ENCODE measurements at regions not wholly inside any gene's neighbourhood (a gene's known extent, or its start where the extent isn't known, plus 50 kb on each side); places are given as distances from the start of the nearest gene placed in this dataset.

GRCh38 chr5:111676926-111677415 is 80.0 kb downstream of the NREP start:
- DNase-seq, result no peak

DNA sequence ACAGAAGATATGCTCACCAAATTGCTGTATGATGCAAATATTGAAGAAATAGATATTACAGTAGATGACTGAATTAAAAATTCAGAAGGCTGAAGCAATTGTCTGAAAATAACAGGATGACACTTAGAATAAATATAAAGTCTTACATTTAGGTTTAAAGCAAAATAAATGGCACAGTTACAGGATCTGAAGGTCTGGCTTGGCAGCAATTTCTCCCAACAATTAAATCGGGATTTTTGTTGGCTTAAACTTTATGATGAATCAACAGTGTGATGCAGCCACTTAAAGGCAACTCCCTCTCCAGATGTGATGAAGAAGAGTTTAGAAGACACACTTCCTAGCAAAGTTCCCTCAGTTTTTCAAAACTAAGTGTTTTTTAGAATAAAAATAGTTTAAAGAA is 80.5 kb downstream of the NREP start:
- DNase-seq, result no peak

- no peak for DNase-seq
Observed at GRCh38 chr5:111675201-111675934, 81.6 kb downstream of the NREP start.

GRCh38 chr5:111673891-111674626 is 82.9 kb downstream of the NREP start:
- no peak for DNase-seq

- DNase-seq, result no peak
Observed at GRCh38 chr5:111672099-111672498, 84.9 kb downstream of the NREP start.

- DNase-seq, result no peak
Observed at GRCh38 chr5:111670826-111671492, 86.0 kb downstream of the NREP start.

GRCh38 chr5:111668477-111669414 is 88.2 kb downstream of the NREP start:
- no peak for DNase-seq

DNA sequence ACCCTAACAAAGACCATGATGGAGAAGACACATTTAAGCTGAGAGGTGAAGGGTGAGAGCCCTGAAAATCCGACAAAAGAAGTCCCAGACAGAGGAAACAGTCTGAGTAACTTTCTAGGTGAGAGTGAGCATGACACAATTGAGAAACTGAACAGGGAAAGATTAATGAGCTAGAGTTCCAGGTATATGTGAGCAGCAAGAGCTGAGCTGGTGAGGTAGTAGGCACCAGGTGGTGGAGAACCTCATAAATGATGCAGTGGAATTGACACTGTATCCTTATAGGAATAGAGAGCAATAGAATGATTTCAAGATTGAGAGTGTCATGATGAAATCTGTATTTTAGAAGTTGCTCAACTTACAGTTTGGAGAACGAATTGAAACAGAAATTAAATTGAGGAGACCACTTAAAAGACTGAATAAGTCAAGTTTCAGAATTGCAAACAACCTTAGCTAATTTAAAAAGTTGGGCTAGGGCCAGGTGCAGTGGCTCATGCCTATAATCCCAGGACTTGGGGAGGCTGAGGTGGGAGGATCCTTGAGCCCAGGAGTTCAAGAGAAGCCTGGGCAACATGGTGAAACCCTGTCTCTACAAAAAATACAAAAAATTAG is 89.8 kb downstream of the NREP start:
- DNase-seq, result no peak

DNA sequence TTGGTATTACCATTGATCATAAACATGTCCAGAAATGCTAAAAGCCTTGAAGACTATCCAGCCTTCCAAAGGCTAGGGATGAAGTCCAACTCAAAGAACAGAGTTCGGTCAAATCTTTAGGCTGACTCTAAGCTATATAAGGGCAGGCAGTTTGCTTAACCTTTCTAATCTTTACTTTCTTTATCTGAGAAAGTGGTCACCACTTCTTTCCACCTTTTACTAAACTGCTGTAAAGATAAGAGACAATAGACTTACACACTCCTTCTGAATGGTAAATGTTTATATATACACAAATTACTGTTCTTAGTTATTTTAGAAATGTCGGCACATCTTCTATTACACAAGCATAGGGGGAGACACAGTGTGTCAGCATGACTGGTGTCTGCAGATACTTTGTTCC is 100.4 kb downstream of the NREP start:
- no peak for DNase-seq

GRCh38 chr5:111655169-111655924 is 101.6 kb downstream of the NREP start:
- DNase-seq, result no peak

DNA sequence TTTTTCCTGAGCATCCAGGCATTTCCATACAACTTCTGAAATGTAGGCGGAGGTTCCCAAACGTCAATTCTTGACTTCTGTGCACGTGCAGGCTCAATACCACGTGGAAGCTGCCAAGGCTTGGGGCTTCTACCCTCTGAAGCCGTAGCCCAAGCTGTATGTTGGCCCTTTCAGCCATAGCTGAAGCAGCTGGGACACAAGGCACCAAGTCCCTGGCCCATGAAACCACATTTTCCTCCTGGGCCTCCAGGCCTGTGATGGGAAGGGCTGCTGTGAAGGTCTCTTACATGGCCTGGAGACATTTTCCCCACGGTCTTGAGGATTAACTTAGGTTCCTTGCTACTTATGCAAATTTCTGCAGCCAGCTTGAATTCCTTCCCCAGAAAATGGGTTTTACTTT is 103.6 kb downstream of the NREP start:
- no peak for DNase-seq

DNA sequence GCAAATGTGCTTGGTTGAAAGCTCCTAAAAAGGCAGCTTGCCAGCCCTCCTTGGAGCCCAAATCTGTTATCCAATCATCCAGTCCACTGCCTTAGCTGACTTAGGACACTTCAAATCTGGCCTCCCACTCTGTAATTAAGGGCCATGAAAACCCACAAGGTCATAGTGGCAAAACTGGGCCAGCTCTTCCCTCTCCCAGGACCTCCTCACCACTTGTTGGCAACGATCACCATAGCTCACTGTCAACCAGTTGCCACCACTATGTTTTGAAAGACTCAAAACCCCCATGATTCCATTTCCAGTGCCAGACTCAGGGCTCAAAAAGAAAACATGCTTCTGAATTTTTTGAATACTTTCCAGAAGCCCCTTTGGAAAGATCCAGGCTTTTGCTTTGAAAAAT is 107.5 kb downstream of the NREP start:
- DNase-seq, result no peak

- no peak for DNase-seq
Observed at GRCh38 chr5:111645303-111645838, 111.6 kb downstream of the NREP start.

DNA sequence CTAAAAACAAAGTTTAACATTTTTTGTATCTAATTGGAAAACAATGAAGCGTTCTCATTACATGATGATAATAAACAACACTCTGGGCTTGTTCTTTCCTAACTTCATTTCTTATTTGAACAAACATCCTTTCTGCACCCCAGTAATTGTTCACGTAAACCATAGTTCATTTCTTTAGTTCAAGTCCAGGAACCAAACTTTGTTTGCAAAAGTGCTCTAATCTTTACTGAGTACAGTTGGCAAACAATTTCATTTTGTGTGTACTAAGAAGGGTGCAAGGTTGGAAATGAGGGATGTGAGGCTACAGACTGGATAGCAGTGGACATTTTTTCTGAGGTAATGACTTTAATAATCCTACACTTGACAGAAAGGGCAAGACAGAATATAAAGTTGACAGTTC is 113.5 kb downstream of the NREP start:
- DNase-seq, result no peak

- DNase-seq, result no peak
Observed at GRCh38 chr5:111641533-111642233, 115.3 kb downstream of the NREP start.

GRCh38 chr5:111639912-111640311 is 117.1 kb downstream of the NREP start:
- no peak for DNase-seq

GRCh38 chr5:111636736-111637135 is 120.3 kb downstream of the NREP start:
- DNase-seq, result no peak

DNA sequence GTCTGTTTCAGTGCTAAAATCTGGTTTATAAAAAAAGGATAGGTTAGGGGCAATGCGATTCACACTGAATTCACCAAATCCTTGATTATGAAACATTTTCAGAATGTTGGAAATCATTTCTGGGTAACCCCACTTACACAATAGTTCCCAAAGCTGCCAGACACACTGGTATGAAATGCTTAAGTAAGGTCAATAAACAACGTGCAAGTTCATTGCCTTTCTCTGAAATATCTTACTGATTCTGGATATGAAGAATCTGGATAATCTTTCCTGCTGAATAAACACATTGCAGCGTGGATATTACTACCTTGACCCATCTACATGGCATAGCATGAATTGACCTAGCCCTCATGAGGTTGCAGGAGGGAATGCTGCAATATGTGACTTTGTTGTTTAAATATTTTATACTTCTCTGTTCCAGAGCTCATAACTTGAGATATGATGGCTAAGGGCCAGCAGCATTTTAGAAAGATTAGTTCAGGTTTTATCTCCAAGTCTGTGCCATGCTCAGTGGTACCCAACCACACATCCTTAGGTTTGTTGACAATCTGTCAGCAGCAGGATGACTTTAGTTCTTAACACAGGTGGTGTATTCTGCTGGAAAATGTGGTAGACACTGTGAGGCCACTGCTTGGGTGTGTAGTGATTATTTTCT is 121.0 kb downstream of the NREP start:
- no peak for DNase-seq

DNA sequence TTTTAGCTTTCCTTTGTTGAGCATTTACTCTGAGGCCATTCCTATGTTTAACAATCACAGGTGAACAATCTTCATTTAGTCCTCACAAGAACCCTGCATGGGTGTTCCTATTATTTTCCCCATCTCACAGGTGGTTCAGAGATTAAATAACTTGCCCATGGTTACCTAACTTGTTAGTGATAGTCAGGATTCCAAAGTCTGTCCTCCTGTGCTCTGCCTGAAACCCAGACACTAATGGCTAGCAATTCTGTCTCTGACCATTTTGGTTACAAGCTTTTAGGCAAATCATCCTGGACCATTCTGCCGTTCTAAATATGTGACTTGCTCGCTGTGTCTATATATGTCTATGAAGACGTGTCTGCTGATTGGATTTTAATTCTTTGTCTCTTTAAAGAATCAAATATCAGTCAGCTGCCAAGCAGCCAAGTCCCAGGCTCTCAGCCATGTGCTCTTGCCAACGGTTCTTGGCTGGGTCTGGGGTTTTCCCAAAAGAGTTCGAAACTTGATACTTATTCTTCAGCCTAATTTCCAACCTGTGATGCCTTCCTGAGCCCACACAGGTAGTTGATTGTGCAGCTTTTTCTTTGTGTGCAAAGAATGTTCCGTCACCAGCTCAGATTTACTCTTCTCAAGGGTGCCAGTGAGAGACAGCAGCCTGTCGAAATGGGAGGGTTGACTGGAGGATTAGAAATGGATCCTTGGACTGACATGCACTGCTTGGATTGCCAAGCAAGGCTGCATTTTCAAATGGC is 121.7 kb downstream of the NREP start:
- DNase-seq, result peak; percentile 49

All from NCI-H1092 (cell line).